HL-60 (cell line): ENCODE measurements at regions not wholly inside any gene's neighbourhood (a gene's known extent, or its start where the extent isn't known, plus 50 kb on each side); places are given as distances from the start of the nearest gene placed in this dataset.

ENCODE experiments used
- DNase-seq, 2 experiments: peaks; one replicate each; pipeline ENCODE4 v3.0.0-alpha.2; 2010 to 2020; ENCODE audit warnings: low read depth in 1 of 2, low spot score in 1 of 2
- H3K27ac ChIP-seq: fragments of 250-450 bp; sonication (Bioruptor Pico); replicated peaks from 2 replicates; pipeline ENCODE4 v1.5.1; 2020; ENCODE audit warnings: mild to moderate bottlenecking, moderate library complexity
- H3K27me3 ChIP-seq: fragments of 250-450 bp; sonication (Bioruptor Pico); 2 replicates; pipeline ENCODE4 v1.5.1; 2021; ENCODE audit warnings: mild to moderate bottlenecking, moderate library complexity; ENCODE audit not compliant: insufficient read depth, poor library complexity, severe bottlenecking
- H3K4me3 ChIP-seq: replicated peaks from 2 replicates; pipeline ENCODE4 v1.5.1; 2011; ENCODE audit warnings: mild to moderate bottlenecking, control low read depth, low read length; ENCODE audit not compliant: insufficient read depth
- CTCF ChIP-seq: IDR thresholded peaks from one replicate; pipeline ENCODE4 v1.5.1; 2011; ENCODE audit warnings: low read length, control low read depth, inconsistent platforms; ENCODE audit not compliant: insufficient read depth
- GABPA ChIP-seq: IDR thresholded peaks from 2 replicates; pipeline ENCODE4 v1.6.1; 2012; ENCODE audit warnings: low read depth
- POLR2AphosphoS5 ChIP-seq: IDR thresholded peaks from 2 replicates; pipeline ENCODE4 v1.6.1; 2012; ENCODE audit warnings: low read depth
- REST ChIP-seq: IDR thresholded peaks from 2 replicates; pipeline ENCODE4 v1.6.1; 2012; ENCODE audit warnings: low read depth; ENCODE audit not compliant: insufficient replicate concordance
- SPI1 ChIP-seq: IDR thresholded peaks from 2 replicates; pipeline ENCODE4 v1.6.1; 2012; ENCODE audit warnings: low read depth, mild to moderate bottlenecking, borderline replicate concordance

GRCh38 chr12:130090542-130090941, 71.7 kb upstream of the FZD10 start:
- no peak overlapping the region for H3K27ac ChIP-seq
- DNase-seq = no peak

GRCh38 chr12:130093380-130093779, 68.9 kb upstream of the FZD10 start:
- Histone ChIP-seq H3K27ac (no peak overlapping the region), H3K27me3 (no peaks in the 10 kb centered on the region), H3K4me3 (no peak overlapping the region)
- no peak for DNase-seq
- TF ChIP-seq REST (no peak), POLR2AphosphoS5 (no peak), SPI1 (no peak), GABPA (no peak), CTCF (no peak)

More at GRCh38 chr12:130090542-130090941, 71.7 kb upstream of the FZD10 start:
- TF ChIP-seq SPI1 = no peak
- no peak for TF ChIP-seq REST
- no peak for TF ChIP-seq GABPA
- no peak for TF ChIP-seq CTCF
- no peak for TF ChIP-seq POLR2AphosphoS5
- Histone ChIP-seq H3K27me3 (no peaks in the 10 kb centered on the region), H3K4me3 (no peak overlapping the region)

- H3K27ac ChIP-seq = no peak overlapping the region
- no peak overlapping the region for H3K4me3 ChIP-seq
- no peak for DNase-seq
- H3K27me3 ChIP-seq = no peaks in the 10 kb centered on the region
- TF ChIP-seq GABPA (no peak), CTCF (no peak), SPI1 (no peak), REST (no peak), POLR2AphosphoS5 (no peak)
Observed at GRCh38 chr12:130097342-130097741, 64.9 kb upstream of the FZD10 start.
